ENCODE measurements at regions not wholly inside any gene's neighbourhood (a gene's known extent, or its start where the extent isn't known, plus 50 kb on each side); places are given as distances from the start of the nearest gene placed in this dataset.

GRCh38 chr4:180618396-180618795, 1624.8 kb upstream of the TENM3 start:
- Histone ChIP-seq H3K27me3 (no peaks in the 10 kb centered on the region), H3K4me1 (0 out of 2 replicates have a peak, but pooled peaks cover 4% of the 10 kb centered on the region), H3K4me3 (ENCODE audit: low read depth, low read length) (no peak overlapping the region), H3K9me3 (no peaks in the 10 kb centered on the region), H3K36me3 (no peaks in the 10 kb centered on the region)
- no peak for TF ChIP-seq CTCF (IDR thresholded peaks at IDR 0.05; ENCODE audit: low read depth, low read length)
- DNase-seq: no peak

- DNase-seq: no peak
- Histone ChIP-seq H3K4me1 (0 out of 2 replicates have a peak, but pooled peaks cover 4% of the 10 kb centered on the region), H3K9me3 (no peaks in the 10 kb centered on the region), H3K36me3 (no peaks in the 10 kb centered on the region), H3K4me3 (ENCODE audit: low read depth, low read length) (no peak overlapping the region), H3K27me3 (no peaks in the 10 kb centered on the region)
- TF ChIP-seq CTCF (IDR thresholded peaks at IDR 0.05; ENCODE audit: low read depth, low read length): no peak
These were observed 1623.8 kb upstream of the TENM3 start for GRCh38 chr4:180619440-180619839.

- TF ChIP-seq CTCF (IDR thresholded peaks at IDR 0.05; ENCODE audit: low read depth, low read length): no peak
- DNase-seq: no peak
- no peaks in the 10 kb centered on the region for H3K27me3 ChIP-seq
- H3K9me3 ChIP-seq: no peaks in the 10 kb centered on the region
- H3K4me1 ChIP-seq: 0 out of 2 replicates have a peak, but pooled peaks cover 2% of the 10 kb centered on the region
- H3K36me3 ChIP-seq: no peaks in the 10 kb centered on the region
- no peak overlapping the region for H3K4me3 ChIP-seq (ENCODE audit: low read depth, low read length)
These were observed 1620.9 kb upstream of the TENM3 start for GRCh38 chr4:180622254-180622653.

- H3K4me3 ChIP-seq (ENCODE audit: low read depth, low read length): no peak overlapping the region
- H3K4me1 ChIP-seq: no peaks in the 10 kb centered on the region
- no peaks in the 10 kb centered on the region for H3K36me3 ChIP-seq
- H3K9me3 ChIP-seq: no peaks in the 10 kb centered on the region
- H3K27me3 ChIP-seq: no peaks in the 10 kb centered on the region
- no peak for DNase-seq
- TF ChIP-seq CTCF (IDR thresholded peaks at IDR 0.05; ENCODE audit: low read depth, low read length): no peak
These were observed 1617.5 kb upstream of the TENM3 start for GRCh38 chr4:180625653-180626052.

- DNase-seq: peak; percentile 29
- H3K4me1 ChIP-seq: peaks cover 3% of the 10 kb centered on the region
- no peaks in the 10 kb centered on the region for H3K36me3 ChIP-seq
- TF ChIP-seq CTCF (IDR thresholded peaks at IDR 0.05; ENCODE audit: low read depth, low read length): no peak
- no peaks in the 10 kb centered on the region for H3K27me3 ChIP-seq
- no peak overlapping the region for H3K4me3 ChIP-seq (ENCODE audit: low read depth, low read length)
- no peaks in the 10 kb centered on the region for H3K9me3 ChIP-seq
These were observed 1613.1 kb upstream of the TENM3 start for GRCh38 chr4:180630012-180630665.

GRCh38 chr4:180634306-180634705, 1608.9 kb upstream of the TENM3 start:
- TF ChIP-seq CTCF (IDR thresholded peaks at IDR 0.05; ENCODE audit: low read depth, low read length): no peak
- Histone ChIP-seq H3K36me3 (no peaks in the 10 kb centered on the region), H3K4me1 (peaks cover 12% of the 10 kb centered on the region), H3K4me3 (ENCODE audit: low read depth, low read length) (no peak overlapping the region), H3K27me3 (no peaks in the 10 kb centered on the region), H3K9me3 (no peaks in the 10 kb centered on the region)
- no peak for DNase-seq
